Cardiac septum (tissue), 1 donor: ENCODE measurements at regions not wholly inside any gene's neighbourhood (a gene's known extent, or its start where the extent isn't known, plus 50 kb on each side); places are given as distances from the start of the nearest gene placed in this dataset.

ENCODE experiments used
- DNase-seq: peaks from one replicate; pipeline ENCODE4 v3.0.0-alpha.2; 2020; ENCODE audit warnings: low spot score
- intact Hi-C: fragments of 100-400 bp; cut with DNase I; formaldehyde crosslinking; loops from one replicate; pipeline ENCODE4 v1.14.0; 2022
- donor health status: DM: no; HTN: no; CAD: no.

GRCh38 chr2:106041150-106041549, 153.0 kb downstream of the UXS1 start:
- DNase-seq, result no peak
- intact Hi-C loops, result no loop called here

DNA sequence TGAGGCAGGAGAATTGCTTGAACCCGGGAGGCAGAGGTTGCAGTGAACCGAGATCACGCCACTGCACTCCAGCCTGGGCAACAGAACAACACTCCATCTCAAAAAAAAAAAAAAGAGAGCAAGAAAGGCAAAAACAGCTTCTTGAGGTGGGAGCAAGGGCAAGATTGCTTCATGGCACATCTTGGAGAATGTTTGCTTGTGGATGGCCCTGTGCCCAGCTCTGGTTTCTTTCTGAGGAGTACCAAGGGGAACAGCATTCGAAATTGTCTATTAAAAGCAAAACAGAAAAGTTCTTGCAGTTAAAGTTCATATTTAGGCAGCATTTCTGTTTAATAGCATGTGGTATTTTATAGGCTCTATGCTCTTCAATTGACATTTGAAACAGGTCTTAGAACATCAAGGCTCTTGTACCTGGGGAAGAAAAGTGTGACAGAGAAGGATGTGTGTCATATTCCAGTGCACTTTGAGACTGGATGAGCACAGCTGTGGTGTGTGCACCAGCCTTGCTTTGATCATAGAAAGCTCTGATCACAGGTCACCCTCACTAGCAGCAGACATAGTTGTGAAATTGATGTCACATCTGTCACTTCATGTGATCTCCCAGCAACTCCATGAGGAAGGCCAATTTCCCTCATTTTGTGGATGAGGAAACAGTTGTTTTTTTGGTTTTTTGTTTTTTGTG, 154.3 kb downstream of the UXS1 start:
- no peak for DNase-seq
- intact Hi-C loops, result no loop called here

DNA sequence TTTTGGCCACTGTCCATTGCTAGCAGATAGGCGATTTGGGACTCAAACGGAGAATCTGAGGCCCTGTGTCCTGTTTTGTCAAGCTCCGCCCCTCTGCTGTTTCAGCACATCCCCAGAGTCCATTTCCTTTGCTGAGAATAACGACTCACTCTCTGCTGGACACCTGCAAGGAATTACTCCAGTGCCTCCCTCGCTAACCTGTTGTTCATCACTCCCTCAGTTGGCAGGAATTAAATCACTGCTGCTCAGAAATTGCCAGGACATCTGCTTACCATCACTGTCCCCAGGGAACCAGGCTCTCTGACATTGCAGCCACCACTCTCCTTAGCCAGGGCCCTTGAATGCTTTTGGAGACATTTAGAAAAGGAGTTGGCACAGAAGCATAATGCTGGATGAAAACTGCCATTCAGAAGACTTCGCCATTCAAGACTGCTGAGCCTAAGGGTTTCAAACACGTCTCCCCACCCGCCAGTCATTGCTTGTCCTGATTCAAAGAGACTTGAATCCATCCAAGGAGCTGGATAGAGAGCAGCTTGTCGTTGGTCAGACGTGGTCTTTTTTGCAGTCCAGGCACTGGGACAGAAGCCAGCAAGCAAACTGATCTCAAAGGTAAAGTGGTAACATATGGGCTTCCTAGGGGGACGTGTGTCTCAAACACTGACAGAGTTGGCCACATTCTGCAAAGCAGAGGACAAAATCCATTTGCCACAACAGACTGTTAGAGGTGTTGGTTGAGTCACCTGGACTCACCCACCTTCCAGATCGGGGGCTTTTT, 155.3 kb downstream of the UXS1 start:
- DNase-seq, result no peak
- intact Hi-C loops, result no loop called here

- no peak for DNase-seq
- intact Hi-C loops, result no loop called here
Observed at GRCh38 chr2:106037932-106038331, 156.2 kb downstream of the UXS1 start.

DNA sequence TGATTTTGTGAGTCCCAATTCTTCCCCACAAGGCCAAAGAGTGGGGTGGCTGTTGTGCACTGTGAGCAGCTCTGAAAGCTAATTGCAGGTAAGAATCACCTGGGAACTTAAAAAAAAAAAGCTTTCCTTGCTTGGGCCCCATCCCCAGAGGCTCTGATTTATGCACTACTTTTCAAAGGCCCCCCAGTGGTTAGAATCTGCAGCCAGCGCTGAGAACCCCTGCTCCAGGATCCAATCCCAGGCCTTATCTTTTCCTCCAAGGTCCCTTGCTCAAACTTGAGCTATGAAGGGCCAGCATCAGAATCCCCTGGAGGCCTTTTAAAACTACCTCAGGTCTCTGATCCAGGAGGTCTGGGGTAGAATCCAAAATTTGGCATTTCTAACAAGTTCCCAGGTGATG, 156.8 kb downstream of the UXS1 start:
- no peak for DNase-seq
- intact Hi-C loops, result no loop called here

DNA sequence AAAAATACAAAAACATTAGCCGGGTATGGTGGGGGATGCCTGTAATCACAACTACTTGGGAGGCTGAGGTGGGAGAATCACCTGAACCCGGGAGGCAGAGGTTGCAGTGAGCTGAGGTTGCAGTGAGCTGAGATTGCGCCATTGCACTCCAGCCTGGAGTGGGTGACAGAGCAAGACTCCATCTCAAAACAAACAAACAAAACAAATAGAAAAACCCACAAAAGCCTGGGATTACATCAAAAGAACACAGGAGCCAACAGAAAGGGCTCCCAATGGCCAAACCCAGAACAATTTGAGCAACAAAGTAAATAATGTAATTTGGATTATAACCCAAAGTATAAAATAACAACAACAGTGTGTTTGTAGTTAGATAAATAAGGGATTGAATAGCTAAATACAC, 159.8 kb downstream of the UXS1 start:
- DNase-seq, result no peak
- intact Hi-C loops, result no loop called here

GRCh38 chr2:106032676-106033075, 161.4 kb downstream of the UXS1 start:
- no peak for DNase-seq
- intact Hi-C loops, result no loop called here

- no peak for DNase-seq
- intact Hi-C loops, result no loop called here
Observed at GRCh38 chr2:106030287-106031268, 163.5 kb downstream of the UXS1 start.

GRCh38 chr2:106028192-106028591, 165.9 kb downstream of the UXS1 start:
- DNase-seq, result no peak
- intact Hi-C loops, result loop anchor here (2.0 to 5.0 kb wide), 2 partner anchors 15 to 281 kb away; no protein-coding TSS in a partner anchor

DNA sequence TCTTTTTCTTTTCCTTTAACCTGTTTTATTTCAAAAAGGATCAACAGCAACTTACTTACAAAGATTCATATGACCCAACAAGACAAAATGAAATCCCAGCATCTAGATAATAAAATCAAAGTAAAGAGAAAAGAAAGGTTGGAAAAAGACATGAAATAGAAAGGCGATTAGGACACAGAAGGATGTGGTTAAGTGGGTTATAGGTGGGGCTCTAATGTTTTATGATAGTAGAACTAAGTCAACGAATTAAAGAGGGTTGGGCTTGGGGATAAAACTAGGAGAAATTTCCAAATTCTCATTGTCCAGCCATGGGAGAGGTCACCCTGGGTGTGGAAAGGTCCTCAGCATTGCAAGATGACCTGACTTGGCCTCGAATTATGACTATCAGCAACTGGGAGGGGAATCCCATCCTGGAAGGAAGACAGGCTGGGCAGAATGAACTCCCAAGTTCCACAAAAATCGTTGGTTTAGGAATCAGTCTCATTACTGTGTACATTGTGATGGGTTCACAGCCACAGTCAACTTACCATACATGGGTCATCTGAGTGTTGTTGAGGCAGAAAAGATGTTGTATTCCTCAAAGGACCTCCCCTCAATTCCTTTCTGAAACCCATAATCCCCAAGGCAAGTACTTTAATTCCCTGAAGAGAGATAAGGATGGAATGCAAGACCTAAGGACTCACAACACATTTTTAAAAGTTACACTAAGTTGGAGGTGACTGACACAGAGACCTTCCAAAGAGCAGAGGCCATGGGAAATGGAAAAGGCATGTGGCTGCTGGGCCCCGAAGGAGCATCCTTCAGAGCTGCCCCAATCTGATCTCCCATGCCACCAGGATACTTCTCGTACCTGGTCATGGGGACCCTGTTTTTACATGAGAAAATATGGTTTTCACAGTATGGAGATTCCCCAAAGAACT, 167.6 kb downstream of the UXS1 start:
- intact Hi-C loops, result loop anchor here (5.0 kb wide), 1 partner anchor 279 kb away; no protein-coding TSS in a partner anchor
- no peak for DNase-seq

DNA sequence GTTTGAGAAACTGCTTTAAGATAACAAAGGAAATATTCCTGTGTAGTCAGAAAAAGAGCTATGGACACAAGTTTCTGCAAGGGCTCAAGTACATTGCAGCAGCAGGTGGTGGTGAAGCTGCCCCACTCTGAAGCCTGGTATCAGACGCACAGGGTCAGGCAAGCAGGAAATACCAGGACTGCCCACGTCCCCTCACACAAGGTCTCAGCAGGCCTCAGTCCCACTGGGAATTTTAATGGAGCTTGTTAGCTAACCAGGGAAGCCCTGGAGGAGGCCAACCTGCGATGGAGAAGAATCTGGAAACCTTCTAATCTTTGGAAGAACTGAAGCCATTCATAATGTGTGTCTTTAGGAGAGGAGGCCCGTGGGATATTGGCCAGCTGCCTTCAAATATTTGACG, 168.3 kb downstream of the UXS1 start:
- no peak for DNase-seq
- intact Hi-C loops, result loop anchor here (5.0 kb wide), 1 partner anchor 278 kb away; no protein-coding TSS in a partner anchor

DNA sequence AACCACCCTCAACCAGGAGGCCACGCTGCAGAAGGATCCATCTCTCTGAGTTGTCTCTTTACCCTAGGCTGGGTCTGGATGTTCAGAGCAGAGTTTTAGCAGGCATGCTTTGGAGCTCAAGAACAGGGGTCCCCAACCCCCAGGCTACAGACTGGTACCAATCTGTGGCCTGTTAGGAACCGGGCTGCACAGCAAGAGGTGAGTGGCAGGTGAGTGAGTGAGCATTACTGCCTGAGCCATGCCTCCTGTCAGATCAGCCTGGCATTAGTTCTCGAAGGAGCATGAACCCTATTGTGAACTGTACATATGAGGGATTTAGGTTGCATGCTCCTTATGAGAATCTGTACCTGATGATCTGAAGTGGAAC, 172.5 kb downstream of the UXS1 start:
- intact Hi-C loops, result no loop called here
- DNase-seq, result no peak

- DNase-seq, result no peak
- intact Hi-C loops, result no loop called here
Observed at GRCh38 chr2:106020821-106021661, 173.1 kb downstream of the UXS1 start.

- DNase-seq, result no peak
- intact Hi-C loops, result no loop called here
Observed at GRCh38 chr2:106020032-106020431, 174.1 kb downstream of the UXS1 start.

DNA sequence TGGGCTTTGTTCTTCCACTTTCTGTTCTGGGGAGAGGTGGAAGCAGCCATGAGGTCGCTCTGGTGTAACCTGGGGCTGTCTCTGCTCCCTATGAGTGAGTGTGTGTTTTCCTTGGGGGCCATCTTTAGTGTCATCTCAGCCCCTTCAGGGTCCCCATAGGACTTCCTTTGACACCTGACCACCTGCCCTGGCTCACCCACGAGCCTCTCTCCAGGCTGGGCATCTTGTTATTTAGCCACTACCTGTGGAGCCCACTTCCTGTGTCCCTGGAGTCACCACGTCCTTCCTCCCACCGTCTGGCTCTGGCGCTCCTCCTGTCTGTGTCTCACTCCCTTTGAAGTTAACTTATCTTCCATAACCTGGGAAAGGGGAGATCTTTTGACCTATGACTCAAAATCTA, 176.0 kb downstream of the UXS1 start:
- DNase-seq, result no peak
- intact Hi-C loops, result no loop called here

GRCh38 chr2:106012591-106013347, 181.3 kb downstream of the UXS1 start:
- DNase-seq, result no peak
- intact Hi-C loops, result loop anchor here (2.0 kb wide), 1 partner anchor 16 kb away; no protein-coding TSS in a partner anchor

- no peak for DNase-seq
- intact Hi-C loops, result loop anchor here (2.0 kb wide), 1 partner anchor 17 kb away; no protein-coding TSS in a partner anchor
Observed at GRCh38 chr2:106012001-106012590, 182.0 kb downstream of the UXS1 start.
